ENCODE measurements at regions not wholly inside any gene's neighbourhood (a gene's known extent, or its start where the extent isn't known, plus 50 kb on each side); places are given as distances from the start of the nearest gene placed in this dataset.

GRCh38 chrX:39729981-39730661 is 367.6 kb downstream of the BCOR start:
- TF ChIP-seq, protein P1, sequence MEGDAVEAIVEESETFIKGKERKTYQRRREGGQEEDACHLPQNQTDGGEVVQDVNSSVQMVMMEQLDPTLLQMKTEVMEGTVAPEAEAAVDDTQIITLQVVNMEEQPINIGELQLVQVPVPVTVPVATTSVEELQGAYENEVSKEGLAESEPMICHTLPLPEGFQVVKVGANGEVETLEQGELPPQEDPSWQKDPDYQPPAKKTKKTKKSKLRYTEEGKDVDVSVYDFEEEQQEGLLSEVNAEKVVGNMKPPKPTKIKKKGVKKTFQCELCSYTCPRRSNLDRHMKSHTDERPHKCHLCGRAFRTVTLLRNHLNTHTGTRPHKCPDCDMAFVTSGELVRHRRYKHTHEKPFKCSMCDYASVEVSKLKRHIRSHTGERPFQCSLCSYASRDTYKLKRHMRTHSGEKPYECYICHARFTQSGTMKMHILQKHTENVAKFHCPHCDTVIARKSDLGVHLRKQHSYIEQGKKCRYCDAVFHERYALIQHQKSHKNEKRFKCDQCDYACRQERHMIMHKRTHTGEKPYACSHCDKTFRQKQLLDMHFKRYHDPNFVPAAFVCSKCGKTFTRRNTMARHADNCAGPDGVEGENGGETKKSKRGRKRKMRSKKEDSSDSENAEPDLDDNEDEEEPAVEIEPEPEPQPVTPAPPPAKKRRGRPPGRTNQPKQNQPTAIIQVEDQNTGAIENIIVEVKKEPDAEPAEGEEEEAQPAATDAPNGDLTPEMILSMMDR (IDR thresholded peaks at IDR 0.05), result no peak
- TF ChIP-seq POLR2A (IDR thresholded peaks at IDR 0.05), result no peak
- no peak for TF ChIP-seq EP300 (IDR thresholded peaks at IDR 0.05)
